ENCODE measurements at regions not wholly inside any gene's neighbourhood (a gene's known extent, or its start where the extent isn't known, plus 50 kb on each side); places are given as distances from the start of the nearest gene placed in this dataset.

- H3K4me2 ChIP-seq (replicated peaks; ENCODE audit: extremely low read depth, low read length, poor library complexity, severe bottlenecking) = no peak overlapping the region
- no peaks in the 10 kb centered on the region for H3K4me1 ChIP-seq (ENCODE audit: control insufficient read depth in 1 of 2, insufficient read depth in 2 of 2, low read length in 2 of 2)
- WGBS (ENCODE audit: insufficient coverage) = no CpG with 5 or more reads among the region's 1 CpG
- peaks cover 0 to 2% (median 0%) of the 10 kb centered on the region in 3 donors for H3K27me3 Mint-ChIP-seq (ENCODE audit: low read depth in 3 of 3)
- intact Hi-C loops (cut with micrococcal nuclease) = no loop called here
- no peak overlapping the region for H3K4me3 ChIP-seq (replicated peaks in 1 of 3; ENCODE audit: low read depth in 2 of 3, low read length in 3 of 3)
- no peaks in the 10 kb centered on the region for H3K36me3 ChIP-seq (replicated peaks in 1 of 2; ENCODE audit: control insufficient read depth in 1 of 2, insufficient read depth in 2 of 2, low read length in 2 of 2)
- H3K27ac ChIP-seq (ENCODE audit: low read depth in 1 of 2, low read length in 2 of 2) = no peak overlapping the region
- H3K79me2 ChIP-seq (ENCODE audit: insufficient read depth, low read length) = no peaks in the 10 kb centered on the region
- no peaks in the 10 kb centered on the region for H3K4me1 Mint-ChIP-seq
- no peak for DNase-seq
- no peaks in the 10 kb centered on the region for H4K20me1 ChIP-seq (ENCODE audit: insufficient read depth, low read length)
- peaks cover 0 to 3% (median 0%) of the 10 kb centered on the region in 7 donors for H3K9me3 Mint-ChIP-seq
- H3K9me3 ChIP-seq (replicated peaks in 1 of 2; ENCODE audit: control insufficient read depth in 1 of 2, insufficient read depth in 1 of 2, low read length in 2 of 2) = no peaks in the 10 kb centered on the region
- no peaks in the 10 kb centered on the region for H3K36me3 Mint-ChIP-seq
- no peak overlapping the region for H3K27ac Mint-ChIP-seq
- no peak for TF ChIP-seq CTCF (IDR thresholded peaks at IDR 0.05)
- H3K27me3 ChIP-seq (ENCODE audit: control insufficient read depth in 2 of 2, insufficient read depth in 2 of 2, low read length in 2 of 2) = no peaks in the 10 kb centered on the region
- H3K9ac ChIP-seq (ENCODE audit: insufficient read depth, low read length, poor library complexity, severe bottlenecking) = no peak overlapping the region
- H3K4me3 Mint-ChIP-seq = no peak overlapping the region
- H2AFZ ChIP-seq (ENCODE audit: insufficient read depth, low read depth, low read length, poor library complexity, severe bottlenecking) = no peak overlapping the region
These were observed 846.6 kb downstream of the SI start for GRCh38 chr3:164231718-164232117.

GRCh38 chr3:164230385-164231094 is 847.8 kb downstream of the SI start:
- Histone ChIP-seq H3K79me2 (ENCODE audit: insufficient read depth, low read length) (no peaks in the 10 kb centered on the region), H3K9me3 (replicated peaks in 1 of 2; ENCODE audit: control insufficient read depth in 1 of 2, insufficient read depth in 1 of 2, low read length in 2 of 2) (peaks cover 0 to 5% of the 10 kb centered on the region in 2 donors), H3K4me2 (replicated peaks; ENCODE audit: extremely low read depth, low read length, poor library complexity, severe bottlenecking) (no peak overlapping the region), H2AFZ (ENCODE audit: insufficient read depth, low read depth, low read length, poor library complexity, severe bottlenecking) (no peak overlapping the region), H3K27ac (ENCODE audit: low read depth in 1 of 2, low read length in 2 of 2) (no peak overlapping the region), H4K20me1 (ENCODE audit: insufficient read depth, low read length) (no peaks in the 10 kb centered on the region), H3K36me3 (replicated peaks in 1 of 2; ENCODE audit: control insufficient read depth in 1 of 2, insufficient read depth in 2 of 2, low read length in 2 of 2) (no peaks in the 10 kb centered on the region), H3K9ac (ENCODE audit: insufficient read depth, low read length, poor library complexity, severe bottlenecking) (no peak overlapping the region), H3K4me3 (replicated peaks in 1 of 3; ENCODE audit: low read depth in 2 of 3, low read length in 3 of 3) (no peak overlapping the region), H3K27me3 (ENCODE audit: control insufficient read depth in 2 of 2, insufficient read depth in 2 of 2, low read length in 2 of 2) (no peaks in the 10 kb centered on the region), H3K4me1 (ENCODE audit: control insufficient read depth in 1 of 2, insufficient read depth in 2 of 2, low read length in 2 of 2) (no peaks in the 10 kb centered on the region)
- H3K9me3 Mint-ChIP-seq = peaks cover 0 to 4% (median 0%) of the 10 kb centered on the region in 7 donors
- 83% methylated on average over 2 of the region's 3 CpGs for WGBS (ENCODE audit: insufficient coverage)
- H3K27ac Mint-ChIP-seq = no peak overlapping the region
- DNase-seq = no peak
- H3K27me3 Mint-ChIP-seq (ENCODE audit: low read depth in 3 of 3) = no peaks in the 10 kb centered on the region
- intact Hi-C loops (cut with micrococcal nuclease) = no loop called here
- no peaks in the 10 kb centered on the region for H3K36me3 Mint-ChIP-seq
- H3K4me1 Mint-ChIP-seq = no peaks in the 10 kb centered on the region
- no peak overlapping the region for H3K4me3 Mint-ChIP-seq
- TF ChIP-seq CTCF (IDR thresholded peaks at IDR 0.05) = no peak

Measured in CD14-positive monocyte (primary cell).